ENCODE measurements at regions not wholly inside any gene's neighbourhood (a gene's known extent, or its start where the extent isn't known, plus 50 kb on each side); places are given as distances from the start of the nearest gene placed in this dataset.

DNA sequence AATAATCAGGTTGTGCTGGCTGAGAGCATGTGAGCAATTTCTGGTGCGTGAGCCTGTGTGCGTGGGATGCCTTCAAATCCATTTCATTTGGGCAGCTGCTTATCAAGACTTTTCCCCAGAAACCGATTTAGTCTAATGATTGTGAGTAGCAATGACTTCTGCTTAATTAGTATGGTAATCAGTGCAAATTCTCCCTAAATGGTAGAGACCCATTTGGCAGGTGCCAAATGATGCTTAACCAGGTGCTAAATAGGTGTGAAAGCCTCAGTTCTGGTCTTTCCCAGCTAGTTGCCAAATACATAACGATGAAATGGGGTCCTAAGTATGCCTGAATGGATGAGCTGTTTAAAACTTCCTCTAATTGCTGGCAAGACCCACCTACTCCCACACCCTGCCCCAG, 248.4 kb upstream of the CCDC196 start:
- TF ChIP-seq CTCF (conservative IDR thresholded peaks at IDR 0.05) (no peak), ZFX (IDR thresholded peaks at IDR 0.05) (no peak)
